ENCODE measurements at regions not wholly inside any gene's neighbourhood (a gene's known extent, or its start where the extent isn't known, plus 50 kb on each side); places are given as distances from the start of the nearest gene placed in this dataset.
"Not testable (repeated sequence)": the region's sequence is repeated elsewhere in the genome, so short reads cannot be mapped to it uniquely, and the experiment has no call there.

DNA sequence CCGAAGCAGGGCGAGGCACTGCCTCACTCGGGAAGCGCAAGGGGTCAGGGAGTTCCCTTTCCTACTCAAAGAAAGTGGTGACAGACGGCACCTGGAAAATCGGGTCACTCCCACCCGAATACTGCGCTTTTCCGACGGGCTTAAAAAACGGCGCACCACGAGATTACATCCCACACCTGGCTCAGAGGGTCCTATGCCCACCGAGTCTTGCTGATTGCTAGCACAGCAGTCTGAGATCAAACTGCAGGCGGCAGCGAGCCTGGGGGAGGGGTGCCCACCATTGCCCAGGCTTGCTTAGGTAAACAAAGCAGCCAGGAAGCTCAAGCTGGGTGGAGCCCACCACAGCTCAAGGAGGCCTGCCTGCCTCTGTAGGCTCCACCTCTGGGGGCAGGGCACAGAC, 549.4 kb downstream of the KIF20B start:
- not testable (repeated sequence) for DNase-seq (ENCODE audit: low spot score)

DNA sequence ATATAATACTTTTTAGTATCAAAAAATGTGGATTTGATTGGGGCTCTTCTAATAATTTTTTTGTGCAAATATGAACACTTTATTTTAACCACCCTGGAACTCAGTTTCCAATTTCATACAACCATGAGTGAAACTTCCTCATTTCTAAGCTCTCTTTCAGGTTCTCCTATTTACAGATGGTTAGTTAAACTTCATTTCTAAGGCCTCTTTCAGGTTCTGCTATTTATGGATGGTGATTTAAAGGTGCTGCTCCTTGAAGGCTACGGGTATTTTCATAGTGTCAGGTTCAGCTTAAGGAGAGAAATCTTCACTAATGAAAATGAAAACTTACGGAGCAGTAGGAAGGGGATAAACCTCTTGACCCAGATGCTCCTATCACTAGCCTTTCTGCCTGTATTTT, 568.3 kb downstream of the KIF20B start:
- DNase-seq (ENCODE audit: low spot score): no peak

DNA sequence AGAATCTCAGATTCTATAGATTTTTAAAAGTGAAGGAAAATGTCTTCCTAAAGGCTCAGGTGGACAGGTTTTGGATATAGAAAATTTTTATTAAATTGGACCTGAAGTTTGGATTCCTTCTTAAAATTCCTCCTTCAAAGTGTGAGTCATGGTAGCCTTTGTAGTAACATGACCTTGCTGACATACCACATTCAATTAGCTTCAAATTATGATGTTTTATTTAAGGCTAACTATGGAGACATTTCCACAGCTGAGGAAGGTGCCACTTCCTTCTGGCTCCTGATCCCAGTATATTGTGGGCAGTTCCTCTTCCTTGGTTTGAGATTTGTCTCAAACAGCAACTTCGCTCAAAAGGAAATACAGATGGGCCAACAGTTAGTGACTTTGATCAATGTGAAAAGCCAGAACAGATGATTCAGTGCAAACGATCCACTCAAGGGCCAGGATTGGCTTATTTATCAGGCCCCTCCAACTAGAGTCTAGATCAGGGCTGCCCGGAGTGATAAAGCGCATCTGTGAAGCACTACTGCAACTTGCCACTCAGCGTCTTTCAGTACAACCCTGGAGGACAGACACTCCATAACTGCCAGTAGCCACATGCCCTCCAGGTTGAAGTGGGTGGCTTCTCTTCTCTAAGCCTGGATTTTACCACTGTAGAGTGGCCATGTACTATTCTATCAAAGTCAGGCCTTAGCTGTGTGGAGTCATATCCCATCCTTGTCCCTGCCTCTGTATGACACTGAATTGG, 573.5 kb downstream of the KIF20B start:
- no peak for DNase-seq (ENCODE audit: low spot score)

DNA sequence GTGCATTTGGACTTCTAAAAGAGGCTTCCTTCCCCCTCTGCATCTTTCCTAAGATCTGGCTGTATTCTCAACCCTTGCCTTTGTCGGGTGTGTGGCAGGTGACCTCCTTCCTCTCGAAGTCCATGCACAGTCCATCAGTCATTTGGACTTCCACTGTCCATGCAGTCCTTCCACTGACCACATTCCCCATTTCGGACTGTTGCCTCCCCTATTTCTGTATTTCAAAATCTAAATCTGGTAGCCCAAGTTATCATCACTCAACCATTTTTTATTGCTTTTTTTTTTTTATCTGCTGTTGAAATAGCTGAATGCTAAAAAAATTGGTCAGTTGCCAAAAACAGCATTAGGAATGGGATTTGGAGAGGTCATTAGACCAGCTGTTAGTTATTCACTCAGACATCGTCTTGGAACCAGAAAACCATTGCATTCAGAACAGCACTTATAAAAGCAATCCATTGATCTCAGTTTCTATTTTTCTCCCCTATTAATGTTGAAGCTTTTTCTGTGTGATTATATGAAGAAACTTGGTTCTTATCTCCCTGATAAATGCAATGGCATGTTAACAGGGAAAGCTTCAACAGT, 575.6 kb downstream of the KIF20B start:
- DNase-seq (ENCODE audit: low spot score): no peak

DNA sequence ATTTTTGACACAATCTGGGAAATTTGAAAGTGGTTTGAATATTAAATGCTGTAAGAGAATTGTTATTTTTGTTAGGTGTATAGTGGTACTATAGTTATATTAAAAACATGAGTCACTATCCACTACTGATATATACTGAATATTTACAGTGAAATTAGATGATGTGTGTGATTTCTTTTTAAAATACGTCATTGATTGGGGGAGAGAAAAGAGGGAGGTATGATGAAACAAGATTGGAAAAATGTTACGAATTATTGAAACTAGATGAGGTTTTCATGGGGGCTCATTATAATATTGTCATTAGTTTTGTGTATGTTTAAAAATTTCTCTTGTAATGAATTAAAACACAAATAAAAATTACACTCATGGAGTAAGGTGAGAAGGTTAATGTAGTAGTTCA, 571.4 kb downstream of the HTR7 start:
- DNase-seq (ENCODE audit: low spot score): no peak

DNA sequence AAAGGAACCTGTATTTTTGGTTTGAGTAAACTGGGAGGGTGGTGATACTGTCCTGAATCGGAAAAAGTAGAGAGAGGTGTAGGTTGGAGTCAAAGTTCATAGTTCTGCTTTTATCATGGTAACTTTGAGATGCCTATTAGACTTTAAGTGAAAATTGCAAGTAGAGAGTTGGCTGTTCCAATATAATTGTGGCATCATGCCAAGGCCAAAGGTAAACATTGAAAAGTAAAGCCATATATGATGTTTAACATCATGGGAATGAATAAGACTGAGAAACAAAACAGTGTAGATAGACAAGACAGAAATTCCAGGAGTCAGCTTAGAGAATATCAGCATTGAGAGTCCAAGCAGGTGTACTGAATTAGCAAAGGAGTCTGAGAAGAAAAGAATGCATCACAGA, 570.9 kb downstream of the HTR7 start:
- no peak for DNase-seq (ENCODE audit: low spot score)

DNA sequence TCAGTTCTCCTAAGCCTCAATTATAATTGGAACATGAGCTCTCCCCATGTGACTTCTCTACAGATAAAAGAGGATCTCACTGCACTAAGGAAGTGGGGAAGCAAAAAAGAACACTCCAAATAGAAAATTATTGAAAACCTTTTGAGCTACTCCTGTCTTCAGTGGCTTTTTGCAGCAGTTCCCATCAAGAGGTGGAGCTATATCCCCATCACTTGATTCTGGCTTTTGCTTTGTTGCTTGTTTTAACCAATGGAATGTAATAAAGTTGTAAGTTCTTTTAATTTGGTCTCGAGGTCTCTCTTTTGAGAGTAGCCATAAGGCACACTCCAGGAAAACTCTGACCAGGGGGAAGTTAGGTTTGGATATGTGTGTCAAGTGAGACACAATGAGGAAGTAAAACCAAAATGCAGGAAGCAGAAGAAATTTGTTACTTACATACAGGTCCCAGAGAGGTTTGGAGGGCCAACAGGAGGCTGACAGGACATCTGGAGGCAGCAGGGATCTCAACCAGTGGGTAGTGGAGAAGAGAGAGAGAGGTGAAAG, 569.4 kb downstream of the HTR7 start:
- no peak for DNase-seq (ENCODE audit: low spot score)

DNA sequence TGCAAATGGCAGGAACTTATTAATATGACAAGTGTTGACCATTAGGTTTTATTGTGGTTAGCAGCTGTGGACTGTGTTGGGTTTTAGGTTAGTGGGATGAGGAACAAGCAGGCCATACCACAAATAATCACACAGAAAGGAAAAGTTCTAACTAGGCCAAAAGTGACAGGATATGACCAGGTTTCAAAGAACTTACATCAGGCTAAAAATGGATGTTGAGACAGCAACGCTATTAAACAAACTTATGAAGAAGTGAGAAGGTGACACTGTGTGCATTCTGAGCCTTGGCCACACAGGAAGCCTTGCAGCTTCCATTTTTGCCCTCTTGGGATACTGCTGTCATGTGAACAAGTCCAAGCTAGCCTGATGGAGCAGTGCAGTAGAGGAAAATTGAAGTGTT, 568.8 kb downstream of the HTR7 start:
- DNase-seq (ENCODE audit: low spot score): no peak

DNA sequence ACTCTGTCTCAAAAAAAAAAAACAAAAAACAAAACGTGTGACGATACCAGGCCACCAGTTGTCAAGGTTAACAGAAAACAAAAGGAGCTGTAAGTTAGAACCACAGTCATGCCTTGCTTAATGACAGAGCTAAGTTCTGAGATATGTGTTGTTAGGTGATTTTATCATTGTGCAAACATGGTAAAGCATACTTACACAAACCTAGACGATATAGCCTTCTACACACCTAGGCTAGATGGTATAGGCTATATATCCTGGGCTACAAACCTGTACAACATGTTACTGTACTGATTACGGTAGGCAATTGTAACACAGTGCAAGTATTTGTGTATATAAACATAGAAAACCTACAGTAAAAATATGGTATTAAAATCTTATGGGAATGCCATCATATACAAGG, 564.2 kb downstream of the HTR7 start:
- DNase-seq (ENCODE audit: low spot score): no peak

DNA sequence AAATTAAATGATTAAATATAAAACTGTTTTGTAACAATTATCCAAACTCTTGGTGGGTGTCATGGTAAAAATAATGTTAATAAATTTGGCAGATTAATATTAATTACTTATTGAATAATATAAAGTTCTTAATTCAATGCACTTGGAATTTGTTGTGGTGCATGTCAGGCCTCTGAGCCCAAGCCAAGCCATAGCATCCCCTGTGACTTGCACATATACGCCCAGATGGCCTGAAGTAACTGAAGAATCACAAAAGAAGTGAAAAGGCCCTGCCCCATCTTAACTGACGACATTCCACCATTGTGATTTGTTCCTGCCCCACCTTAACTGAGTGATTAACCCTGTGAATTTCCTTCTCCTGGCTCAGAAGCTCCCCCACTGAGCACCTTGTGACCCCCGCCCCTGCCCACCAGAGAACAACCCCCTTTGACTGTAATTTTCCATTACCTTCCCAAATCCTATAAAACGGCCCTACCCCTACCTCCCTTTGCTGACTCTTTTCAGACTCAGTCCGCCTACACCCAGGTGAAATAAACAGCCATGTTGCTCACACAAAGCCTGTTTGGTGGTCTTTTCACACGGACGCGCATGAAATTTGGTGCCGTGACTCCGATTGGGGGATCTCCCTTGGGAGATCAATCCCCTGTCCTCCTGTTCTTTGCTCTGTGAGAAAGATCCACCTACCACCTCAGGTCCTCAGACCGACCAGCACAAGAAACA, 562.9 kb downstream of the HTR7 start:
- not testable (repeated sequence) for DNase-seq (ENCODE audit: low spot score)

DNA sequence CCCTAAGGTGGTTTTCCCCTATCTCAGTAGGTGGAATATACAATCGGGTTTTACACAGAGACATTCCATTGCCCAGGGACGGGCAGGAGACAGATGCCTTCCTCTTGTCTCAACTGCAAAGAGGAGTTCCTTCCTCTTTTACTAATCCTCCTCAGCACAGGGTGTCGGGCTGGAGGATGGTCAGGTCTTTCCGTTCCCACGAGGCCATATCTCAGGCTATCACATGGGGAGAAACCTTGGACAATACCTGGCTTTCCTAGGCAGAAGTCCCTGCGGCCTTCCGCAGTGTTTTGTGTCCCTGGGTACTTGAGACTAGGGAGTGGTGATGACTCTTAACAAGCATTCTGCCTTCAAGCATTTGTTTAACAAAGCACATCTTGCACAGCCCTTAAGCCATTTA, 555.8 kb downstream of the HTR7 start:
- DNase-seq (ENCODE audit: low spot score): not testable (repeated sequence)

DNA sequence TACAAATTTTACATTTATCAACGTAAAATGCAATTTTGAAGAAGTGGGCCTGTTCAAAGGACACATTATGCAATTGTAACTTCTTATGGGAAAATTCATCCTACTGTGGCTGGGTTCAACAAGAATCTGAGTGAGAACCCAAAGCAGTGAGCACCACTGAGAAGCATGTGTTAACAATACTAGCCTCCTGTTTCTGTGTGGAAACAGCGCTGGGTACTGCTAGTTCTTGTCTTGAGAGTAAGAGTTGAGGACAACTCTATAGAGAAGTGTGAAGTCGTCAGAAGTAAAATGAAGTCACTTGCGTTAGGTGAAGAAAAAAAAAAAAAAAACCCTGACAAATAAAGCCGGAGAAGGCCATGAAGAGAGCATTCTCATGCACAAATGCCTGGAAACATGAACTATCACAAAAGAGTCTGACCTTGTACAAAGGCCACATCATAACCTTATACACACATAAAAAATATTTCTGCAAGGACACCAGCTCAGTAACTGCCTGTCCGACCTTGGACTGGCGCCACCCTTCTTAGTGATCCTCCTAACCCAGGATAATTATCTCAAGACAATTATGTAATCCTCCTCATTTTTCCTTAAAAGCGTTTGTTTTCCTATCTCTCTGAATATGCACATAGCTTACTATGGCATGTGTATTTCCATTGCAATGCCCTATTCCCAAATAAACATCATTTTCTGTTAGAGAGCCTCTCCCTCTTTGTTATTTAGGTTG, 554.9 kb downstream of the HTR7 start:
- no peak for DNase-seq (ENCODE audit: low spot score)

DNA sequence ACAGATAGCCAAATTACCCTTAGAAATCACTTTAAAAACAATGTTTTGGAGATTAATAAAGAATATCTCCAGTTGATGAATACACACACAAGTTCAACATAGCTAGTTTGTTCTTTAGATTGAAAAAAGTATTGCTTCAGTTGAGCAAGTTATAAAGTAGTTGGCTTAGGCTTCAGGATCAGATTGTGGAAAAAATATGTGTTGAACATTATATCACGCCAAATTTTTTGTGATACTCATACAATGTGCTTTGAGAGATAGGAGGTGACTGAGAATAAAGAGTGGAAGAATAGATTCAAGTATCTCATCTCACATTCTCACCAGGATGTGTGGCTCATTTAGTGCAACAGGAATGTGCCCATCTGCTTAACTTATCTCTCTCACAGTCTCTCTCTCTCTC, 553.3 kb downstream of the HTR7 start:
- no peak for DNase-seq (ENCODE audit: low spot score)

DNA sequence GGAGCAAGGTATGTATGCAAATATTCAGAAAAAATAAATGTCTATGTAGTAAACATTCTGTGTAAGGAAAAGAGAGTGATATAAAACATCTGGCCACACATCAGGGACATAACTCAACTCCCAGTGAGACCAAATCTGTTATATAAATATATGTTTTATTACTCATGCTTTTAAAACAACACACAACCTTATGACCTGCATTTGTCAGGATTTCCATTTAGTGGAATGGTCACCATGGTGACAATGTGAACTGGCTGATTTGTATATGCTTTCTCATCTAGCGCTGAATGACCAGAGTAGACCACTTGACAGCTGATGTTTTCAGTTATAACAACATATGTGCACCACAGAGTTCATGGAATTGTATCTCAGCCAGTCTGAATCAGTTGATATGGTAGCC, 551.7 kb downstream of the HTR7 start:
- DNase-seq (ENCODE audit: low spot score): no peak

DNA sequence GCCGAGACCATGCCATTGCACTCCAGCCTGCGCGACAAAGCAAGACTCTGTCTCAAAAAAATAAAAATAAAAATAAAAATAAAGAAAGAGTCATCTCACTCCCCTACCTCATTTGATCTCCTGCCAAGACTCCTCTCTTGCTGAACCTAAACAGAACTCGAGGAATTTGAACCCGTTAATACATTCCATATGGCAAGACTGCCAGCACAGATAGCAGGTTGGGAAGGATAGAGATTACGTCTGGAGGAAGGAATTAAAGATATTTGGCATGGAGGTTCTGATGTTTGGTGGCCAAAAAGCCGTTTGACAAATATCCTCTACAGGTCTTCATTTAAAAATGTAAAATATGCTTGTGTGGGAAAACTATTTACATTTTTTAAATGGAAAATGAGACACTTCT, 549.6 kb downstream of the HTR7 start:
- no peak for DNase-seq (ENCODE audit: low spot score)

DNA sequence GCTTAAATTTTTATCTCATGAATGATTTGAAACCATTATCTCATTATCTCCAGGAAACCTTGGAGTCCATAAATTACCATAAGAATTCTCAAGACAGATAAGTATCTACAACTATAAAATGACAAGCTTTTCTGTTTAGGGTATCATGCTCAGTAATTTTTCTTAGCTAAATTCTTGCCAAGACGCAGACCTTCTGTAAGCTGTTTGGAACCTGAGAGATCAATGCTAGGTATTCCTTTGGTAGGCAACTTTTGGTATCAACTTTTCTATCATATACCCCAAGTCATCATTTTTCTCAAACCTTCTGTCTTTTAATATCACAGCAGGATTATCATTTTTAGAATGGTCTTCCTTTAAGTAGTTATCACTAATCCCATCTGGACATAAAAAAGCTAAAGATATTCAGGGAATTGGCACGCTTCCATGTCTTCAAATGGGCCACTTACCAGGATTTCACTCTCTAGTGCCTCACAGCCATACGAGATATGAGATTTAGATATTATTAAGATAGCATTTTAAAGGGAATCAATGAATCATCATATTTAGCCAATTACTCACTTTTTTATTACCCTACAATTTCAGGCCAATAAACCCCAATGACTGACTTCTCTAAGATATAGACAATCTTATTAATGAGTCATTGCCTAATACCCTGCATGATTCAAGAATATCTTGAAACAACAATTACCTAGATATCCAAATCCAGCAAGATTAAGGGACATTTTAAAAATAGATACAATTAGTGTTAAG, 544.1 kb downstream of the HTR7 start:
- no peak for DNase-seq (ENCODE audit: low spot score)

DNA sequence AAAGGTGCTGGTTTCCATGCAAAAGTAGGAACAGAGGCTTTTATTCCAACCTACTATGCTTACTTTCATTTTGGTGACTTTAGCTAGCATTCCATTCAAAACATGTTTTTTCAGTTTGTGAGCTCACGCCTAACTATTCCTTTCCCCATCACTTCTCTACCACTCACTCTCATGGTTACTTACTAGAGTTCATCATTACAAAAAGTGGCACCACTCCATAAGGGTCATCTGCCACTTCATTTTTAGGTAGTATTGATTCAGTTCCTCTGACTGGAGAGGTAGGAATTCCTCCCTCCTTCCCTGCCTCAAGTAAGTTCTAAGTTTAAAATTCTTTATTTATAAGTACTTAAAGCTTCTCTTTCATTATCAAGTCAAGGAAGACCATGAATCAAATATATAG, 543.1 kb downstream of the HTR7 start:
- DNase-seq (ENCODE audit: low spot score): no peak

DNA sequence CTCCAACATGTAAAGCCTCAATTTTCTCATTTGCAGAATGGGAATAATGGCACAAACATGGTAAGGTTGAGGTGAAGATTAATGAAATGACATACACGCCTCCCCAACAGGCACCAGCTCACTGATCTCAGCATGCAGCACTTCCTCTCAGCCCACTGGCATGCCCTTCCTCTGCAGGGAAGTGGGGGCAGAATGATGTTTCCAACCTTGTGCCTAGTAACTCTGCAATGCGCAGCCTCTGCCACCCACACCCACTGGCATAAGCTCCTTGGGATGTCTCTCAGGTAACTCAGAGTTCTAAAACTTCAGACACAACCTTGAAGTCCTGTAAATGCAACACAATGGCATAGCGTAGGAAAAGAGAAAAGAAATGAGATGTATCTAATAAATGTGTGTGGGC, 540.7 kb downstream of the HTR7 start:
- no peak for DNase-seq (ENCODE audit: low spot score)

DNA sequence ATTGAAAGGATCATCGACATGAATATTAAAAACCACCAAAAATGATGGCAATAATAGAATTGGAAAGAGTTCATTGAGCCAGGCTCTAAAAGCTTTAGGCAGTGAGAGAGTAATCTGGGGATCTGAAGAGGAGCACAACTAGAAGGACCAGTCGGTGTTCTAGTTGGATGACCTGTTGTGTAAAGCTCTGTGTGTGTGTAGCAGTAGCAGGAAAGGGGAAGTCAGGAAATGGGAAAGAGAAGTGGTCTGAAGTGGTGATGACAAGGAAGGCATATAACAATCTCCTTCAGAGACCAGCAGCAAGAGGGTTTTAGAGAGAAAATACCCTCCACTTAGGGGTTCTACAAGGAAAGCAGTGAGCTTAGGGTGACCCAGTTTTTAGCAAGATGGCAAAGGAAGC, 539.2 kb downstream of the HTR7 start:
- DNase-seq (ENCODE audit: low spot score): no peak

DNA sequence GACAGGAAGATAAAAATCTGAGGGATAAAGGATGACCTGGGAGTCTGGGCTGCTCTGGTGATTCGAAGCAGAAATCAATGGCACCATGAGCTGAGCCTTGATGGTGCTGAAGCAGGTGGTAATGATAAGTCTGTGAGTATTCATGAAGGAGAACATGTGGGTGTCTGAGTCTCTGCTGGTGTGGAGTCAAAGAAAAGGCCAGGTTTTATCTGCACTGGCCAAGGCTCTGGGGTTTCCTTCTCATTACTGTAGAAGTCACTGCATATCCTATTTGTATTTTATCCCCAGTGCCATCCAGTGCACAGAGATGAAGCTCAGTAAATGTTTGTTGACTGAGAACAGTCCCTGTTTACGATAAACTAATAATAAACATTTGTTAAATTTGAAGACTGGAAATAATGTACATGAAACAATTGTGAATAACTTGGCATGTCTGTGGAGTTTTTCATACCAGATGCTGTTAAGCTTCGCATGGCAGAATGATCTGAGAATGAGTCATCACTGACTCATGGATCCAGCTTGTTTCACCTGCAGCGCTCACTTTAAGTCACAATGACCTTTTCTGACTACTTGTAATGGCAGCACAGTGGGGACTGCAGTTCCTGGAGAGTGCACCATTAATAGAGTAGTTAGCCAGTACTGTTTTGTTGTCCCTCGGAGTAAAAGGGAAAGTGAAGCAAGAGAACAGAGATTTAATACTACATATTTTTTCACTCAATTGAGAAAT, 538.5 kb downstream of the HTR7 start:
- DNase-seq (ENCODE audit: low spot score): no peak

Measured in NAMALWA (cell line).